K562 (cell line): ENCODE measurements at regions not wholly inside any gene's neighbourhood (a gene's known extent, or its start where the extent isn't known, plus 50 kb on each side); places are given as distances from the start of the nearest gene placed in this dataset.

Source experiments
- ATF4 ChIP-seq: fragments of 450-650 bp; formaldehyde crosslinking; IDR thresholded peaks from 2 replicates; pipeline ENCODE4 v1.4.0; 2022; ENCODE audit warnings: mild to moderate bottlenecking, moderate library complexity
- BRD9 ChIP-seq: fragments of 450-650 bp; IDR thresholded peaks from 2 replicates; pipeline ENCODE4 v1.6.1; 2018; ENCODE audit warnings: low read depth; ENCODE audit not compliant: partially characterized antibody
- CBFA2T3 ChIP-seq: fragments of 450-650 bp; IDR thresholded peaks from 2 replicates; pipeline ENCODE4 v1.6.1; 2017
- NR3C1 ChIP-seq: sonication (generic); formaldehyde crosslinking; IDR thresholded peaks from 2 replicates; pipeline ENCODE4 v1.8.1; 2022; ENCODE audit warnings: missing genetic modification reagents
- RUNX1 ChIP-seq: sonication (generic); IDR thresholded peaks from 2 replicates; pipeline ENCODE4 v1.6.1; 2016; ENCODE audit warnings: antibody characterized with exemption, low read depth
- SNAPC5 ChIP-seq: fragments of 250-450 bp; sonication (Bioruptor Pico); IDR thresholded peaks from 2 replicates; pipeline ENCODE4 v1.8.0; 2021; ENCODE audit warnings: moderate library complexity, mild to moderate bottlenecking, inconsistent platforms
- SNIP1 ChIP-seq: fragments of 450-650 bp; IDR thresholded peaks from 2 replicates; pipeline ENCODE4 v1.7.1; 2017; ENCODE audit warnings: low read depth, mild to moderate bottlenecking
- TBP ChIP-seq: optimal IDR thresholded peaks from 2 replicates; pipeline ENCODE3; 2011; ENCODE audit warnings: low read depth, low read length, improper control_type of control experiment
- ZKSCAN1 ChIP-seq: fragments of 150-350 bp; IDR thresholded peaks from 2 replicates; pipeline ENCODE4 v1.6.1; 2016; ENCODE audit warnings: low read depth, low read length
- ZNF316 ChIP-seq: fragments of 450-650 bp; IDR thresholded peaks from 2 replicates; pipeline ENCODE4 v1.6.1; 2016
- ZNF407 ChIP-seq: fragments of 450-650 bp; IDR thresholded peaks from 2 replicates; pipeline ENCODE4 v1.6.1; 2016; ENCODE audit warnings: low read depth
- ZNF583 ChIP-seq: fragments of 250-450 bp; sonication (Bioruptor Pico); IDR thresholded peaks from 2 replicates; pipeline ENCODE4 v1.4.0; 2020
- TF ChIP-seq, protein P1 (sequence below): fragments of 150-350 bp; IDR thresholded peaks from 2 replicates; pipeline ENCODE4 v1.6.1; 2014; ENCODE audit warnings: low read depth, mild to moderate bottlenecking, low read length, borderline replicate concordance

GRCh38 chr2:189937691-189938090, 124.8 kb downstream of the MSTN start (continued):
- TF ChIP-seq SNAPC5 (no peak), SNIP1 (no peak), ZNF583 (CRISPR knock-in tag) (no peak), NR3C1 (CRISPR knock-in tag) (no peak), BRD9 (no peak), CBFA2T3 (no peak), ATF4 (no peak), ZNF316 (peak; percentile 37; the same call in 1 of the 2 replicates), ZNF407 (no peak), RUNX1 (no peak), TBP (no peak), ZKSCAN1 (no peak)
- TF ChIP-seq, protein P1, sequence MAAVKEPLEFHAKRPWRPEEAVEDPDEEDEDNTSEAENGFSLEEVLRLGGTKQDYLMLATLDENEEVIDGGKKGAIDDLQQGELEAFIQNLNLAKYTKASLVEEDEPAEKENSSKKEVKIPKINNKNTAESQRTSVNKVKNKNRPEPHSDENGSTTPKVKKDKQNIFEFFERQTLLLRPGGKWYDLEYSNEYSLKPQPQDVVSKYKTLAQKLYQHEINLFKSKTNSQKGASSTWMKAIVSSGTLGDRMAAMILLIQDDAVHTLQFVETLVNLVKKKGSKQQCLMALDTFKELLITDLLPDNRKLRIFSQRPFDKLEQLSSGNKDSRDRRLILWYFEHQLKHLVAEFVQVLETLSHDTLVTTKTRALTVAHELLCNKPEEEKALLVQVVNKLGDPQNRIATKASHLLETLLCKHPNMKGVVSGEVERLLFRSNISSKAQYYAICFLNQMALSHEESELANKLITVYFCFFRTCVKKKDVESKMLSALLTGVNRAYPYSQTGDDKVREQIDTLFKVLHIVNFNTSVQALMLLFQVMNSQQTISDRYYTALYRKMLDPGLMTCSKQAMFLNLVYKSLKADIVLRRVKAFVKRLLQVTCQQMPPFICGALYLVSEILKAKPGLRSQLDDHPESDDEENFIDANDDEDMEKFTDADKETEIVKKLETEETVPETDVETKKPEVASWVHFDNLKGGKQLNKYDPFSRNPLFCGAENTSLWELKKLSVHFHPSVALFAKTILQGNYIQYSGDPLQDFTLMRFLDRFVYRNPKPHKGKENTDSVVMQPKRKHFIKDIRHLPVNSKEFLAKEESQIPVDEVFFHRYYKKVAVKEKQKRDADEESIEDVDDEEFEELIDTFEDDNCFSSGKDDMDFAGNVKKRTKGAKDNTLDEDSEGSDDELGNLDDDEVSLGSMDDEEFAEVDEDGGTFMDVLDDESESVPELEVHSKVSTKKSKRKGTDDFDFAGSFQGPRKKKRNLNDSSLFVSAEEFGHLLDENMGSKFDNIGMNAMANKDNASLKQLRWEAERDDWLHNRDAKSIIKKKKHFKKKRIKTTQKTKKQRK = no peak
